D721Med (cell line): ENCODE measurements at regions not wholly inside any gene's neighbourhood (a gene's known extent, or its start where the extent isn't known, plus 50 kb on each side); places are given as distances from the start of the nearest gene placed in this dataset.

Source experiments
- DNase-seq: peaks from one replicate; pipeline ENCODE4 v3.0.0; 2011; ENCODE audit warnings: low spot score; ENCODE audit not compliant: insufficient read length
- FAIRE-seq: peaks from 2 replicates; lab custom pipeline; 2011; peaks lifted over from hg19 to GRCh38; lab: Jason Lieb, UNC
- TF ChIP-seq, protein P1 (sequence below): IDR thresholded peaks from 2 replicates; pipeline ENCODE4 v1.5.1; 2012; ENCODE audit warnings: mild to moderate bottlenecking, control low read depth; ENCODE audit not compliant: insufficient read depth; ENCODE audit errors: missing control alignments

DNA sequence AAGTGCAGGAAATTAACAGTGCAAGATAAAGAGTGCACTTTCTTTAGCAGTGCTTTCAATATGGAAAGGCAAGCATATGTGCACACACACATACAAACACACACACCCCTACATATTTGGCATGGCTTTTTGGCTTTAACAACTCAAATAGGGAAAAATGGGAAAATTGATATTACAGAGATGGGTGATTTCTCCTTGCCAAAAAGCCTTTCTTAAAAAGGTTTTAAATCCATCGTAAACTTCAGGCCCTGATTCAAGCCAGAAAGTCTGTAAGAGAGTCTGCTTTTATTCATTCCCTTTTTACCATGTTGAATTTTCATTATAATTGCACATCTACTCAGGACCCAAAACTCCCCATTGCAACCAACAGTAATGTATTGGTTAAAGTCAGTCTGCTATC, 612.0 kb upstream of the ACTRT1 start:
- DNase-seq: no peak
- TF ChIP-seq, protein P1, sequence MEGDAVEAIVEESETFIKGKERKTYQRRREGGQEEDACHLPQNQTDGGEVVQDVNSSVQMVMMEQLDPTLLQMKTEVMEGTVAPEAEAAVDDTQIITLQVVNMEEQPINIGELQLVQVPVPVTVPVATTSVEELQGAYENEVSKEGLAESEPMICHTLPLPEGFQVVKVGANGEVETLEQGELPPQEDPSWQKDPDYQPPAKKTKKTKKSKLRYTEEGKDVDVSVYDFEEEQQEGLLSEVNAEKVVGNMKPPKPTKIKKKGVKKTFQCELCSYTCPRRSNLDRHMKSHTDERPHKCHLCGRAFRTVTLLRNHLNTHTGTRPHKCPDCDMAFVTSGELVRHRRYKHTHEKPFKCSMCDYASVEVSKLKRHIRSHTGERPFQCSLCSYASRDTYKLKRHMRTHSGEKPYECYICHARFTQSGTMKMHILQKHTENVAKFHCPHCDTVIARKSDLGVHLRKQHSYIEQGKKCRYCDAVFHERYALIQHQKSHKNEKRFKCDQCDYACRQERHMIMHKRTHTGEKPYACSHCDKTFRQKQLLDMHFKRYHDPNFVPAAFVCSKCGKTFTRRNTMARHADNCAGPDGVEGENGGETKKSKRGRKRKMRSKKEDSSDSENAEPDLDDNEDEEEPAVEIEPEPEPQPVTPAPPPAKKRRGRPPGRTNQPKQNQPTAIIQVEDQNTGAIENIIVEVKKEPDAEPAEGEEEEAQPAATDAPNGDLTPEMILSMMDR: no peak
- FAIRE-seq: no peak

DNA sequence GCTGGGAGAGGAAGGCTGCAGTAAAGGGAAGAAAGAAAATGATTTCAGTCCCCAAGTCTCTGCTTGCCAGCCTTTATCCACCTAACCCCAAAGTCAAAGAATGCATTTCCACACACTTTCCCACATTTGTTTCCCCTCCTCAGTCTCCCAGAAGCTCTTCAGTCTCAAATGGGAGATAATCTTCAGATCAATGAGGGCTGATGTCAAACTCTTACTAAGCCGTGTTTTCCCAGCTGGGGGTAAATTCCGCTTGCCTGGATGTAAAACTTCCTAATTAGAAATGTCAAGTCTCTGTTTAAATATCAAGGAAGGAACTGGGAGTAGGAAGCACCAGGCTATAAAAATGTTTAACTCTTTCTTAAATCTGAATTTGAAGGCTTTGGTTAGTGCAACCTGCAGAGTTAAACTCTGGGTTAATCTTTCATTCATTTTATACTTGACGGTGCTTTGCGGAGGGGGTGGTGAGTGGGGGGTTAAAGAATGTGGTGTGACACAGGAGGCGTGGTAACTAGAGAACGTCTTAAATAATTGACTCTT, 601.4 kb upstream of the ACTRT1 start:
- FAIRE-seq (no peak), DNase-seq (no peak)
- TF ChIP-seq, protein P1: no peak

DNA sequence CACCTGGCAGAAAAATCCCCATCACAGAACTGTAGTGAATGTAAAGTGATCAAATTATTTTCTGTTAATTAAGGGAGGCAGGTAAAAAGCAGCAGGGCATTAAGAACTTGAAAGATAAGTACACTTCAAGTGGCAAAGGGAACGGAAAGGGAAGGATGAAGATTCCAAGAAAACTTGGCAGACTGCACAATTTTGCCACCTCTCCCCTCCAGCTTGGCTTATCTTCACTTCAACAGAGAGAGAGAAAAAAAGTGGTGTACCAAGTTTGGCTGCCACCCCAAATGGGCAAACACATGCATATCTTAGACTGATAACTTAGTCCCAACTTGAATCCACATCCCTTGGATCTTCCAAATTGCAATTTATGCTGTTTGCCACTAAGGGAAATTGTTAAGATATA, 598.1 kb upstream of the ACTRT1 start:
- no peak for FAIRE-seq
- TF ChIP-seq, protein P1: no peak
- DNase-seq: no peak

DNA sequence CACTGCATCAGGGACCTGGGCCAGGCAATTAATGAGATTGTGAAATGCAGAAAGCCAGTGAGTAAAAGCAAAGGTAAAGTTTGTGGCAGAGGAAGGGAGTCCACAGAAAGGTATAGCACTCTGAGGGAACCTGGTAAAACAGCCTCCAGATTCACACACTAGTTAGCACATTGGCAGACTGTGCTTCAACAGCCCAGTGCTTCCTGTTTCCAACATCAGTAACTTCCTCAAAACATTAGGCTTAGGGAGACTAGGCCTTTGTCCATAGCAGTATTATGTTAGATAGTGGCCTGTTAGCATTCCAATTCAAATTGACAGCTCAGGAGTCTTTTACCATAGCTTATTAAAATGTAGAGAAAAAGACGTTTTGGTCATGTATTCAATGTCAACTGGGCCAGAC, 582.6 kb upstream of the ACTRT1 start:
- TF ChIP-seq, protein P1: no peak
- DNase-seq (no peak), FAIRE-seq (no peak)

DNA sequence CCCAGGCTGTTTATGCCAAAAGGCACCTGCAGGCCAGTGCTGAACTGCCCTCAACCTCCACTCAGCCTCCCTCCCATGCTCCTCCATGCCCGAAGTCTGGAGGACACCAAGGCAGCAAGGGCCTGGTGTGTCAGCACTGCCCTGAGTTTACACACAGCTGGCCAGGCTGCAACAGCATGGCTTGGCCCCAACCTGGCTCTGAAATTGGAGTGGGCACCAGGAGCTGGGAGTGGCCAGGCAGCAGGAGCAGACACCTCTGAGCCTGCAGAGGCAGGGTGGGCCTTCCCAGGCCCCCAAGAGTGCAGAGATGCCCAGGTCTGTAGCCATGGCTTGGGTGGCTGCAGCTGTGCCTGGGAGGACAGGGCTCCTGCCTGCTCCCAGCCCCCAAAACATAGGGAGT, 571.2 kb upstream of the ACTRT1 start:
- no peak for FAIRE-seq
- no peak for DNase-seq
- TF ChIP-seq, protein P1: no peak

DNA sequence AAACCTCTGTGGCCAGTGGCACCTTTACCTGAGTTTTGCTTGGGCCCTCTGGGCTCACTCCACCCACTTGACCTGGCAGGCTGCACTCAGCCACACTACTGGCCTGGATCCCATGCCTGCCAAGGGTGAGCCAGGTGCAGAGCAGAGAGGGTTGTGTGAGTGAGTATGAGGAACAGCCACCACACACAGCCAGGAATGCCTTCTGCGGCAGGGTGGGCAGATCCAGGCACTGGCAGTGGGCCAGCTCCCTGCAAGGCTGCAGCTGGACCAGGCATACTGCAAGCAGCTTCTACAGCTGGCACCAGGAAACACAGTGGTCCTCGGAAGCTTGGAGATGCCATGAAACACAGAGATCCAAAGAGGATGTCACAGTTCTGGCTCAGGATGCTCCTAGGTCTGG, 570.1 kb upstream of the ACTRT1 start:
- no peak for DNase-seq

DNA sequence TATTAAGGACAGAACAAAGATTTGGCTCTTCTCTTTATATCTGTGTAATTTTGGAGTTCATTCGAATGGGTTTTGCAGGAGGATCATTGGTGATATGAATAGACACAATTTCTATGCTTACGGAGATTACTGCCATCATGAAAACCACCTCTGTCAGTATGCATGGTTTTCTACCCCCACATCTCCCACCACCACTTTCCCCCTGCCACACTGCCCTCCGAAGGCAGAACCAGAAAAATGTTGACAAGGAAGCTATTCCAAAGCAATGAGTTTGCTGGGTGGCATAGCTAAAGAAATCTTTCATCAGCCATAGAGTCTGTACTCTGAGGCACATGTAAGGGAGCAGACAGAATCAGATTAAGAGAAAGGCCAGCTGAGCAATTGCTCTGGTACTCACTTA, 567.3 kb upstream of the ACTRT1 start:
- FAIRE-seq: no peak
- DNase-seq: no peak
- TF ChIP-seq, protein P1: peak; percentile 4

More for the DNA sequence above, 570.1 kb upstream of the ACTRT1 start:
- TF ChIP-seq, protein P1: no peak
- FAIRE-seq: no peak
